OCI-LY3 (cell line): ENCODE measurements at regions not wholly inside any gene's neighbourhood (a gene's known extent, or its start where the extent isn't known, plus 50 kb on each side); places are given as distances from the start of the nearest gene placed in this dataset.

Experiments used
- H2AFZ ChIP-seq: fragments of 200-600, 300-600 bp; shearing (Covaris generic); 2 replicates; pipeline ENCODE4 v1.6.0; 2014; ENCODE audit warnings: antibody characterized with exemption, low read depth, low read length
- H3K27ac ChIP-seq: fragments of 200-600, 300-600 bp; sonication (generic); 2 replicates; pipeline ENCODE4 v1.5.1; 2014; ENCODE audit warnings: mild to moderate bottlenecking, low read length, moderate library complexity, mixed read lengths
- H3K27me3 ChIP-seq: fragments of 200-600, 300-600 bp; sonication (generic); 2 replicates; pipeline ENCODE4 v1.6.1; 2014; ENCODE audit warnings: low read depth, low read length, mixed read lengths
- H3K36me3 ChIP-seq: fragments of 200-600, 300-600 bp; sonication (generic); replicated peaks from 2 replicates; pipeline ENCODE3; 2014; ENCODE audit warnings: low read depth, low read length, mixed read lengths
- H3K4me1 ChIP-seq: fragments of 300-600, 200-600 bp; sonication (generic); 2 replicates; pipeline ENCODE4 v1.6.1; 2014; ENCODE audit warnings: low read length, mixed read lengths
- H3K4me2 ChIP-seq: fragments of 200-600, 300-600 bp; sonication (generic); 2 replicates; pipeline ENCODE4 v1.6.1; 2014; ENCODE audit warnings: low read length, mixed read lengths
- H3K4me3 ChIP-seq: fragments of 300-600, 200-600 bp; sonication (generic); 2 replicates; pipeline ENCODE4 v1.5.1; 2014; ENCODE audit warnings: antibody characterized with exemption, mild to moderate bottlenecking, low read length, moderate library complexity
- H3K79me2 ChIP-seq: fragments of 300-600, 200-600 bp; shearing (Covaris generic); 2 replicates; pipeline ENCODE4 v1.6.1; 2014; ENCODE audit warnings: mild to moderate bottlenecking, low read length, mixed read lengths
- H3K9ac ChIP-seq: fragments of 300-600, 200-600 bp; shearing (Covaris generic); 2 replicates; pipeline ENCODE4 v1.6.0; 2014; ENCODE audit warnings: mild to moderate bottlenecking, low read length, moderate library complexity
- H3K9me3 ChIP-seq: fragments of 200-600, 300-600 bp; shearing (Covaris generic); 2 replicates; pipeline ENCODE4 v1.6.1; 2014; ENCODE audit warnings: low read length, mixed read lengths; ENCODE audit not compliant: insufficient read depth
- H4K20me1 ChIP-seq: fragments of 200-600, 300-600 bp; sonication (generic); 2 replicates; pipeline ENCODE4 v1.6.1; 2016; ENCODE audit warnings: low read length, mixed read lengths; ENCODE audit not compliant: insufficient read depth
- EZH2phosphoT487 ChIP-seq: fragments of 200-600 bp; shearing (Covaris generic); IDR thresholded peaks from 2 replicates; pipeline ENCODE4 v1.6.1; 2018; ENCODE audit warnings: antibody characterized with exemption, mixed run types, low read depth
- TF ChIP-seq, protein P1 (sequence below): fragments of 200-600, 300-600 bp; sonication (generic); IDR thresholded peaks from 2 replicates; pipeline ENCODE4 v1.5.1; 2014; ENCODE audit warnings: antibody characterized with exemption, low read length, low read depth

DNA sequence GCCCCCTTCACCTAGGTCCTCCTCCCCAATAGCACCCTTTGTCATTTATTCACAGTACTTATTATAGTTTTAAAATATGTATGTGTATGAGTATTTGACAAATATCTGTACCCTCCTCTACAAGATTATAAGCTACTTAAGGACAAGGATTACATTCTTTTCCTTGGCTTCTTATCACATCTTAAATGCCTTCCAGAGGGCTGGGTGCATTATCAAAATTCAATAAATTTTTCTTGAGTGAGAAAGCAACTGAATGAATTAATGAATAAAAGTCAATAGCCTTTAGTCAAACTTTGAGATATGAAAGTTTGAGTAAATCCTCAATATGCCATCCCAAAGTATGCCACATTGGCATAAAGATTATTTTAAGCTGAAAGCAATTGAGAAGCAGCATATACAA, 621.7 kb downstream of the DNAH5 start:
- Histone ChIP-seq H3K27me3 (no peaks in the 10 kb centered on the region), H3K9ac (no peak overlapping the region), H2AFZ (no peak overlapping the region), H4K20me1 (no peaks in the 10 kb centered on the region), H3K4me1 (no peaks in the 10 kb centered on the region), H3K36me3 (no peaks in the 10 kb centered on the region), H3K4me2 (no peak overlapping the region), H3K9me3 (no peaks in the 10 kb centered on the region), H3K4me3 (no peak overlapping the region), H3K79me2 (no peaks in the 10 kb centered on the region), H3K27ac (no peak overlapping the region)
- TF ChIP-seq, protein P1, sequence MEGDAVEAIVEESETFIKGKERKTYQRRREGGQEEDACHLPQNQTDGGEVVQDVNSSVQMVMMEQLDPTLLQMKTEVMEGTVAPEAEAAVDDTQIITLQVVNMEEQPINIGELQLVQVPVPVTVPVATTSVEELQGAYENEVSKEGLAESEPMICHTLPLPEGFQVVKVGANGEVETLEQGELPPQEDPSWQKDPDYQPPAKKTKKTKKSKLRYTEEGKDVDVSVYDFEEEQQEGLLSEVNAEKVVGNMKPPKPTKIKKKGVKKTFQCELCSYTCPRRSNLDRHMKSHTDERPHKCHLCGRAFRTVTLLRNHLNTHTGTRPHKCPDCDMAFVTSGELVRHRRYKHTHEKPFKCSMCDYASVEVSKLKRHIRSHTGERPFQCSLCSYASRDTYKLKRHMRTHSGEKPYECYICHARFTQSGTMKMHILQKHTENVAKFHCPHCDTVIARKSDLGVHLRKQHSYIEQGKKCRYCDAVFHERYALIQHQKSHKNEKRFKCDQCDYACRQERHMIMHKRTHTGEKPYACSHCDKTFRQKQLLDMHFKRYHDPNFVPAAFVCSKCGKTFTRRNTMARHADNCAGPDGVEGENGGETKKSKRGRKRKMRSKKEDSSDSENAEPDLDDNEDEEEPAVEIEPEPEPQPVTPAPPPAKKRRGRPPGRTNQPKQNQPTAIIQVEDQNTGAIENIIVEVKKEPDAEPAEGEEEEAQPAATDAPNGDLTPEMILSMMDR: no peak
- no peak for TF ChIP-seq EZH2phosphoT487

DNA sequence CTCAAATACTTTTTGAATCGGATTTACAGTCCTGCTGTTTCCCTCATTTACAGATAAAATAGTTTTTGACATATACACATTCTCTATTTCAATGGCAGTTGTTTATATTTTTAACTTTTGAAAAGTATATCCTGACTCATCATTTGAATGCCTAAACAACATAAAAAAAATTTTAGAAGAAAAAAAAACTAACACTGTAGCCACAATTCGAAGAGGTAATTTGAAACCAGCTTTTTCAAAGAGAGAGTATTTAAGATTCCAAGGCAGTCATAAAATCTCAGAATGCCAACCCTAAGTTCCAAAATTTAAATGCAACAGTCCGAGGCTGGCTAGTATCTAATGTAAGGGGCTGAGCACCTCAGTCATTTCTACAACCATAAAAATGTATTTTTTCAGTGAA, 626.8 kb downstream of the DNAH5 start:
- no peaks in the 10 kb centered on the region for H4K20me1 ChIP-seq
- TF ChIP-seq, protein P1: no peak
- TF ChIP-seq EZH2phosphoT487: no peak

DNA sequence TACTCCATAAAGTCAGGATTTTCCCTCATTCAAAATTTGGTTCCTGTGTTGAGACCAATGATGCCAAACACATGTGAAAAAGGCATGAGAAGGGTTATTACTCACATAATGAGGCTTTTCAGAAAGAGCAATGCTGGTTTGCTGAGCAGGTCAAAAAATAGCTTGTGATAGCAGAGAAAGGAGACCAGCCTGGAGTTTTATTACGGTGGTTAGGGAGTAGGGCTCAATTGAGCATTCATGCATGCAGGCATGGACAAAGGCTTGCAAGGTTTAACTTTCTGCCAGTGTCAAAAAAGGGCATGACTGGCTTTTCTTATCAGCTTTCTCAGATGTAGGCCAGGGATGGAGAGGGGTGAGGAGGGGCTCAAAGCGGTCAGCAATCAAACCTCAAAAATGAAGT, 628.3 kb downstream of the DNAH5 start:
- H3K9me3 ChIP-seq: no peaks in the 10 kb centered on the region
- no peak overlapping the region for H3K27ac ChIP-seq
- no peaks in the 10 kb centered on the region for H3K27me3 ChIP-seq
- no peak overlapping the region for H3K4me3 ChIP-seq
- H4K20me1 ChIP-seq: no peaks in the 10 kb centered on the region
- no peaks in the 10 kb centered on the region for H3K36me3 ChIP-seq
- H3K79me2 ChIP-seq: no peaks in the 10 kb centered on the region
- H2AFZ ChIP-seq: no peak overlapping the region
- H3K9ac ChIP-seq: no peak overlapping the region
- no peak for TF ChIP-seq EZH2phosphoT487
- TF ChIP-seq, protein P1: no peak
- H3K4me2 ChIP-seq: no peak overlapping the region
- no peaks in the 10 kb centered on the region for H3K4me1 ChIP-seq

More for the DNA sequence above, 626.8 kb downstream of the DNAH5 start:
- Histone ChIP-seq H3K27ac (no peak overlapping the region), H3K4me2 (no peak overlapping the region), H3K4me1 (no peaks in the 10 kb centered on the region), H3K9ac (no peak overlapping the region), H3K9me3 (no peaks in the 10 kb centered on the region), H2AFZ (no peak overlapping the region), H3K36me3 (no peaks in the 10 kb centered on the region), H3K79me2 (no peaks in the 10 kb centered on the region), H3K27me3 (no peaks in the 10 kb centered on the region), H3K4me3 (no peak overlapping the region)

DNA sequence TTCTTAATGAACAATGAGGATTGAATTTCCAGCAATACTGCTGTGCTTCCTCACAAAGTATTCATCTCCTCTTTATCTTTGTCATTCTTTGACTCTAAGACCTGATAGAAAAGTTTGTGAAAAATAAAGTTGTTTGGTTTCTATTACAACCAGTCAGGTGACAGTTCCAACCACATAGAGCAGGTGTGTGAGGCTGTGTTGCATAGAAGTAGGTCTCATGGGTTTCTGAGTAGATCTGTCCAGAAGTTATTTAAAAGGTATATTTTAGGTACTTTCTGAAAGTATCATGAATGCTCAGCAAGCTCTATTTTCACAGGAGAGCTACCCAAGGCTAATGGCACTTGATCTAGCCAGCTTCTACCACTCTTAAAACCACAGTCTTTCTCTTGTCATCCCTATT, 637.0 kb downstream of the DNAH5 start:
- Histone ChIP-seq H3K4me2 (peak overlapping the region; percentile 45), H3K9ac (no peak overlapping the region), H2AFZ (no peak overlapping the region), H3K4me3 (peak overlapping the region; percentile 10), H3K4me1 (peaks cover 26% of the 10 kb centered on the region), H3K36me3 (no peaks in the 10 kb centered on the region), H3K27ac (peak overlapping the region; percentile 59), H3K27me3 (no peaks in the 10 kb centered on the region), H4K20me1 (no peaks in the 10 kb centered on the region), H3K9me3 (no peaks in the 10 kb centered on the region), H3K79me2 (no peaks in the 10 kb centered on the region)
- TF ChIP-seq, protein P1: no peak
- no peak for TF ChIP-seq EZH2phosphoT487
